ENCODE measurements at regions not wholly inside any gene's neighbourhood (a gene's known extent, or its start where the extent isn't known, plus 50 kb on each side); places are given as distances from the start of the nearest gene placed in this dataset.

GRCh38 chr12:46523863-46524770 is 151.5 kb upstream of the SLC38A2 start:
- TF ChIP-seq ELF4 (IDR thresholded peaks at IDR 0.05) (no peak), HDGF (IDR thresholded peaks at IDR 0.05; ENCODE audit: borderline replicate concordance) (no peak), CTBP1 (IDR thresholded peaks at IDR 0.05; ENCODE audit: borderline replicate concordance) (no peak), SP1 (IDR thresholded peaks at IDR 0.05) (no peak), FOXA1 (IDR thresholded peaks at IDR 0.05) (no peak), SUZ12 (IDR thresholded peaks at IDR 0.05) (no peak), L3MBTL2 (conservative IDR thresholded peaks at IDR 0.05) (no peak), BHLHE40 (IDR thresholded peaks at IDR 0.05; ENCODE audit: borderline replicate concordance) (no peak), NFRKB (IDR thresholded peaks at IDR 0.05) (no peak), TARDBP (IDR thresholded peaks at IDR 0.05) (no peak), FOXM1 (IDR thresholded peaks at IDR 0.05; ENCODE audit: borderline replicate concordance) (no peak), ARNT (IDR thresholded peaks at IDR 0.05) (no peak), ZNF384 (IDR thresholded peaks at IDR 0.05) (no peak)

Data from HEK293T (cell line).